Gastroesophageal sphincter (tissue), 3 donors: ENCODE measurements at regions not wholly inside any gene's neighbourhood (a gene's known extent, or its start where the extent isn't known, plus 50 kb on each side); places are given as distances from the start of the nearest gene placed in this dataset.

Source experiments
- POLR2A ChIP-seq, 2 donors: fragments of 450-650 bp; IDR thresholded peaks; one replicate each; pipeline ENCODE4 v1.6.1; 2017; ENCODE audit warnings: antibody characterized with exemption in 2 of 2, mild to moderate bottlenecking in 2 of 2, moderate library complexity in 1 of 2
- TF ChIP-seq, protein P1 (sequence below), 4 experiments: fragments of 200-600 bp in 2 of 4; fragments of 450-650 bp in 2 of 4; sonication (generic) in 1 of 4; IDR thresholded peaks; one replicate each; pipeline ENCODE4 v1.5.1; 2017 to 2019; ENCODE audit warnings: antibody characterized with exemption in 4 of 4, mild to moderate bottlenecking in 2 of 4, moderate library complexity in 2 of 4

DNA sequence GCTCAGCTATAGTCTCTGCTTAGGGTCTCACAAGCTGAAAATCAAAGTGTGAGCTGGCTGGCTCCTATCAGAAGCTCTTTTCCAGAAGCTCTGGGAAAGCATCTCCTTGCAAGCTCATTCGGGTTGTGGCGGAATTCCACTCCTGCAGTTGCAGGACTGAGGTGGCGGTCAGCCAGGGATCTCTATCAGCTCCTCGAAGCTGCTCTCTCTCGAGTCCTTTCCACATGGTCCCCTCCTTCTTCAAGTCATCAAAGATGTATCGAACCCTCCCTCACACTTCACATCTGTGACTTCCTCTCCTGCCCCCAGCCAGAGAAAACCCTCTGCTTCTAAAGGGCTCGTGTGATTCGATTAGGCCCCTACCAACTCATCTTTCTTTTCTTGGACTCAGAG is 141.7 kb downstream of the ZFP36L2 start:
- TF ChIP-seq POLR2A (IDR thresholded peaks at IDR 0.05), result no peak
- TF ChIP-seq, protein P1, sequence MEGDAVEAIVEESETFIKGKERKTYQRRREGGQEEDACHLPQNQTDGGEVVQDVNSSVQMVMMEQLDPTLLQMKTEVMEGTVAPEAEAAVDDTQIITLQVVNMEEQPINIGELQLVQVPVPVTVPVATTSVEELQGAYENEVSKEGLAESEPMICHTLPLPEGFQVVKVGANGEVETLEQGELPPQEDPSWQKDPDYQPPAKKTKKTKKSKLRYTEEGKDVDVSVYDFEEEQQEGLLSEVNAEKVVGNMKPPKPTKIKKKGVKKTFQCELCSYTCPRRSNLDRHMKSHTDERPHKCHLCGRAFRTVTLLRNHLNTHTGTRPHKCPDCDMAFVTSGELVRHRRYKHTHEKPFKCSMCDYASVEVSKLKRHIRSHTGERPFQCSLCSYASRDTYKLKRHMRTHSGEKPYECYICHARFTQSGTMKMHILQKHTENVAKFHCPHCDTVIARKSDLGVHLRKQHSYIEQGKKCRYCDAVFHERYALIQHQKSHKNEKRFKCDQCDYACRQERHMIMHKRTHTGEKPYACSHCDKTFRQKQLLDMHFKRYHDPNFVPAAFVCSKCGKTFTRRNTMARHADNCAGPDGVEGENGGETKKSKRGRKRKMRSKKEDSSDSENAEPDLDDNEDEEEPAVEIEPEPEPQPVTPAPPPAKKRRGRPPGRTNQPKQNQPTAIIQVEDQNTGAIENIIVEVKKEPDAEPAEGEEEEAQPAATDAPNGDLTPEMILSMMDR (IDR thresholded peaks at IDR 0.05), result no peak
